Skin epidermis (tissue), 12 donors: ENCODE measurements at regions not wholly inside any gene's neighbourhood (a gene's known extent, or its start where the extent isn't known, plus 50 kb on each side); places are given as distances from the start of the nearest gene placed in this dataset.
"Not testable (repeated sequence)": the region's sequence is repeated elsewhere in the genome, so short reads cannot be mapped to it uniquely, and the experiment has no call there.

Experiments used
- H3K27ac ChIP-seq, 21 experiments: fragments of 200-600 bp; sonication (generic) in 11 of 21; one replicate each; pipeline ENCODE4 v1.5.0; 2020; ENCODE audit warnings: mild to moderate bottlenecking in 3 of 21, inconsistent platforms in 2 of 21, moderate library complexity in 2 of 21
- H3K4me3 ChIP-seq, 7 experiments: fragments of 200-600 bp; sonication (generic) in 2 of 7; one replicate each; pipeline ENCODE4 v1.5.0; 2020; ENCODE audit warnings: inconsistent platforms in 2 of 7, mild to moderate bottlenecking in 2 of 7, moderate library complexity in 1 of 7

- no peak overlapping the region for H3K27ac ChIP-seq
- no peak overlapping the region for H3K4me3 ChIP-seq
Observed at GRCh38 chr5:120124031-120124430, 340.1 kb upstream of the PRR16 start.

DNA sequence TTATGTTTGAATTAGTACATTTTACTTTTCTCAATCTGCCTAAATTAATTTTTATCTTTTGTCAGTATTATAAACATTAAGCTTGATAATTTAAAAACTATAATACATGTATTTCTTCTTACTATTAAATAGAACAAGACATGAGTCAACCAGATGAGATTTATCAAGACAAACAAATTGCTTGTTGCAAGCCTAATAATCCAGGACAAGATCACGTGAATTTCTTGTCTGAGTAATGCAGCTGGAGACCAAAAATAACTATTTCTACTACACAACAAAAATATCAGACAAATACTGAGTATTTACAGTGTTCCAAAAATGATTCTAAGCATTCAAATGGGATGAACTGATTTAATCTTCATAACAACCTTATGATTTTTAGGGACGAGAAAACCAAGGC lies 339.1 kb upstream of the PRR16 start:
- H3K27ac ChIP-seq, result no peak overlapping the region

GRCh38 chr5:120132347-120132746 lies 331.8 kb upstream of the PRR16 start:
- H3K27ac ChIP-seq, H3K4me3 ChIP-seq: not testable (repeated sequence)

More for the DNA sequence above, 339.1 kb upstream of the PRR16 start:
- H3K4me3 ChIP-seq, result no peak overlapping the region

- Histone ChIP-seq H3K27ac (no peak overlapping the region), H3K4me3 (no peak overlapping the region)
Observed at GRCh38 chr5:120134944-120135343, 329.2 kb upstream of the PRR16 start.

GRCh38 chr5:120137582-120137981 lies 326.5 kb upstream of the PRR16 start:
- Histone ChIP-seq H3K27ac (no peak overlapping the region), H3K4me3 (no peak overlapping the region)

- peak overlapping the region in 15 of 21 experiments; percentile 5 to 76 (median 55) for H3K27ac ChIP-seq
Observed at GRCh38 chr5:120139039-120139438, 325.1 kb upstream of the PRR16 start.

GRCh38 chr5:120140501-120140900 lies 323.6 kb upstream of the PRR16 start:
- Histone ChIP-seq H3K27ac (peak overlapping the region in 12 of 21 experiments; percentile 39 to 80 (median 64)), H3K4me3 (no peak overlapping the region)

More at GRCh38 chr5:120139039-120139438, 325.1 kb upstream of the PRR16 start:
- no peak overlapping the region for H3K4me3 ChIP-seq

GRCh38 chr5:120141076-120141475 lies 323.0 kb upstream of the PRR16 start:
- Histone ChIP-seq H3K27ac (peak overlapping the region in 3 of 21 experiments; percentile 36 to 64 (median 39)), H3K4me3 (no peak overlapping the region)

GRCh38 chr5:120146787-120147186 lies 317.3 kb upstream of the PRR16 start:
- H3K27ac ChIP-seq, result no peak overlapping the region
- no peak overlapping the region for H3K4me3 ChIP-seq

DNA sequence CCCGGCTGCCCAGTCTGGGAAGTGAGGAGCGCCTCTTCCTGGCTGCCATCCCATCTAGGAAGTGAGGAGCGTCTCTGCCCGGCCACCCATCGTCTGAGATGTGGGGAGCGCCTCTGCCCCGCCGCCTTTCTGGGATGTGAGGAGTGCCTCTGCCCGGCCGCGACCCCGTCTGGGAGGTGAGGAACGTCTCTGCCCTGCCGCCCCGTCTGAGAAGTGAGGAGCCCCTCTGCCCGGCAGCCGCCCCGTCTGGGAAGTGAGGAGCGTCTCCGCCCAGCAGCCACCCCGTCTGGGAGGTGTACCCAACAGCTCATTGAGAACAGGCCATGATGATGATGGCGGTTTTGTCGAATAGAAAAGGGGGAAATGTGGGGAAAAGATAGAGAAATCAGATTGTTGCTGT lies 316.2 kb upstream of the PRR16 start:
- H3K4me3 ChIP-seq, H3K27ac ChIP-seq: not testable (repeated sequence)

DNA sequence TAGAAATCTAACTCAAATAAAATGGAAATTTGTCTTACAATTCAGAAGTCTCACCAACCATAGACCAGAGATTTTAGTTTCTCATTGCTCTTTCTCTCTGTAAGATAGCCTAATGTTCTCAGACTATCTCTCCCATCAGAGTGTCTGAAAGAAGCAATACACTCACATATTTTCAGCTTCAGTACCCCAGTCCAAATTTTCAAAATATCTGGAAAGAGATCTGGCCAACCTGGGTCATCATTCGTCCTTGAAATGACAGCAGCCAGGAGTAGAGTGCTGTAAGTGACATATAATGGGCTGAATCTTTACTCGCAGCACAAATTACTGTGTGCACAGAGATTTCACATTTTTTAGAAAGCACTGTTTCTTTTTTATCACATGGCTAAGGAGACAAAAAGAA lies 313.3 kb upstream of the PRR16 start:
- Histone ChIP-seq H3K27ac (no peak overlapping the region), H3K4me3 (no peak overlapping the region)

GRCh38 chr5:120151181-120151580 lies 312.9 kb upstream of the PRR16 start:
- no peak overlapping the region for H3K4me3 ChIP-seq
- H3K27ac ChIP-seq, result no peak overlapping the region

- H3K4me3 ChIP-seq, result no peak overlapping the region
- peak overlapping the region in 1 of 21 experiments; percentile 1 for H3K27ac ChIP-seq
Observed at GRCh38 chr5:120151825-120152224, 312.3 kb upstream of the PRR16 start.

- H3K27ac ChIP-seq, result peak overlapping the region in 3 of 21 experiments; percentile 26 to 48 (median 43)
- H3K4me3 ChIP-seq, result no peak overlapping the region
Observed at GRCh38 chr5:120152472-120152871, 311.6 kb upstream of the PRR16 start.

DNA sequence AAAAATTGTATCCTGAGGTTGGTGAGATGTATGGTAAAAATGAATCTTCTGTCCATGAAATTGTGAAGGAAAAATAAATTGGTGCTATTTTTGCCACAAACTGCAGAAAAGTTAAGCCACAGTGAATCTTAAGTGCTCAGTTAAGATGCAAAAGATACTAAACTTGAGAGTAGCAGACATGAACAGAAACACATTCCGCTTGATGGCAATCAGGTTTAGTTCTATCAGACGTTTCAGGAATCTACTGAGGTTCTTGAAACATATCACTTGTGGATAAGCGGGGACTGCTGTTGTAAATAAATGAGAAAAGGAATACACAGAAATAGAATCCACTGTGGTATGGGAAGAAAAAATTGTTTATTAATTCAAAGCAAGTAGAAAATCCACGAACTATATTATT lies 311.2 kb upstream of the PRR16 start:
- Histone ChIP-seq H3K27ac (peak overlapping the region in 3 of 21 experiments; percentile 26 to 48 (median 43)), H3K4me3 (no peak overlapping the region)

DNA sequence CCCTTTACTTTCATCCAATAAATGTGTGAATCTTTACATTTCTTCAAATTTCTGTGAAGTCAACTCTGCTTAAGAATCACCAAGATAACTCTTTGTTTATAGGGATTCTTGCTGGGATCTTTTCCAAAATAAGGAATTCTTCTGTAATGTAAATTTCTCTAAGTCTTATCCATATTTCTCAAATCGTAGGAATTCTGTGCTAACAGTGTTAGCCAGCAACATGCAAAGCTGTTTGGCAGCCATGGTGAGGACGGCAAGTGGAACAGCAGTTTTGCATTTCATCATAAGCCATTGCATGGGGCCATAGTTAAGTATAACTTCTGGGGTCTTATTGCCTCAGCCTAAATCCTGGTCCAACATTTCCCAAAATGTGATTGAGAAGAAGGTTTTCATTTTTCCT lies 310.5 kb upstream of the PRR16 start:
- no peak overlapping the region for H3K27ac ChIP-seq

GRCh38 chr5:120155873-120156272 lies 308.2 kb upstream of the PRR16 start:
- H3K27ac ChIP-seq, result no peak overlapping the region
- H3K4me3 ChIP-seq, result no peak overlapping the region

More for the DNA sequence above, 310.5 kb upstream of the PRR16 start:
- no peak overlapping the region for H3K4me3 ChIP-seq

GRCh38 chr5:120158211-120158610 lies 305.9 kb upstream of the PRR16 start:
- Histone ChIP-seq H3K27ac (no peak overlapping the region), H3K4me3 (no peak overlapping the region)

- Histone ChIP-seq H3K4me3 (no peak overlapping the region), H3K27ac (no peak overlapping the region)
Observed at GRCh38 chr5:120159155-120159554, 304.9 kb upstream of the PRR16 start.

DNA sequence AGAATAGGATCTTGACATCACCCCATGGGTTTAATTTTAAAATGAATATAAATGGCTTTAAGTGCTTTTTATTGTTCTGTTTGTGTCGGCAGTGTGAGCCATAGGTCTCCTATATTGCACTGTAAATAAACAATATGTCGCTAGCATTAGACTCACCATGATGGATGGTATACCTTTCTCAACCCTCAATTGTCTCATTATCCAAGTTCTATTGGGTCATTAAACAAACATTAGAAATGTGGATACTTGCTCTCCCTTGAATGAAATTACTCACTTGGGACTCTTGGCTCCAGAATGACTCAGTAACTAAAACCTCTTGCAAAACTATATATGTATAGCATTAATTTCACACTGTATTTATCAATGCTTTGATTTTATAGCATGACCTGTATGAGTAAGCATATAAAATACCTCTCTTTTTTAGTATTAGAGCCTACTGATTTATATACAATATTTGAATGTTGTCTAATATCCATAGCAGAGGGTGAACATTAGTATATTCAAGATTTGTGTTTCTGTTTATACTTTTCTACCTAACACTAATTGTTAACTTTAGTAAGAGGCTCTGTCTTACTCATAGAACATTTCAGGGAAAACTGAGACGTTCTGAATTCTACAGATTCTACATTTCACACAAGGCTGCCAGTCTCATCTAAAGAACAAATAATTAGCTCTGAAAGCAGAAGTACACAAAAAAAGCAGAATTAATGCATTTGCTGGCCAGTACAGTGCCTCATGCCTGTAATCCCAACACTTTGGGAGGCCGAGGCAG lies 303.8 kb upstream of the PRR16 start:
- no peak overlapping the region for H3K4me3 ChIP-seq
- no peak overlapping the region for H3K27ac ChIP-seq

DNA sequence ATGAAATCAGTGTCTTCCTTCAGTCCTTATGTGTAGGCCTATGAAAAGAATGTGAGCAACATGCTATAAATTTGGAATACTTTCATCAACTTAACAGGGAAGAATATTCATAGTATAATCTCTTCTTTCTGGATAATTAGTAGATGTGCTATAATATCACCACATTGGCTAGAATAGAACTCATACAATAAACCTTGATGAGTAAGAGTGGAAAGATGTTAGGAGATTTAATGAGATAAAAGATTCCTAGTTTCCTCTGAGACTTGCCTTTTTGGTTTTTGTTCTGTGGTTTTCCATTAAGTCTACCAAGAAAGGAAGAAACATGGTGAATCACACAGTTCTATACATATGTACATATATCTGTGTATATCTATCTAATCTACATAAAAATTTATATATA lies 301.8 kb upstream of the PRR16 start:
- no peak overlapping the region for H3K27ac ChIP-seq
- H3K4me3 ChIP-seq, result no peak overlapping the region

DNA sequence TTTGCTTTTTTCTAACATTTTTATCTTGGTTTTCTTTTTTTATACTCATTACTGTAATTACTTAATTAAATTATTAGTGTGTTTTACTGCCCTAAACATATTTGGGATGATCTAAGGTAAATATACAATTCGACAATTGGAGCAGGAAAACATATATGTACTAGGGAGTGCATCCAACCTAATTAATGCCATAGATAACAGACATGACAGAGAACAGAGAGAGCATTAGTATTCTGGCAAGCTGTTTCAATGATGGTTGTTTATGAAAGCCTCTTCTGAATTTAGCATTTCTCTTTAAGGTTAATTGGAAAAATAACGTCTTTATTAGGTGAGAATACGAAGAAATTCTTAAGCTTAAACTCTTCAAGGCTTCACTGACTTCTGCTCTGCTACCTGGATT lies 300.1 kb upstream of the PRR16 start:
- H3K27ac ChIP-seq, result no peak overlapping the region
- no peak overlapping the region for H3K4me3 ChIP-seq
